ENCODE measurements at regions not wholly inside any gene's neighbourhood (a gene's known extent, or its start where the extent isn't known, plus 50 kb on each side); places are given as distances from the start of the nearest gene placed in this dataset.

- no peak for TF ChIP-seq CTCF (IDR thresholded peaks at IDR 0.05)
- TF ChIP-seq POLR2AphosphoS5 (IDR thresholded peaks at IDR 0.05), result no peak
Measured at GRCh38 chr2:223223156-223223555, 171.2 kb downstream of the KCNE4 start.
